ENCODE measurements at regions not wholly inside any gene's neighbourhood (a gene's known extent, or its start where the extent isn't known, plus 50 kb on each side); places are given as distances from the start of the nearest gene placed in this dataset.
"Not testable (repeated sequence)": the region's sequence is repeated elsewhere in the genome, so short reads cannot be mapped to it uniquely, and the experiment has no call there.

DNA sequence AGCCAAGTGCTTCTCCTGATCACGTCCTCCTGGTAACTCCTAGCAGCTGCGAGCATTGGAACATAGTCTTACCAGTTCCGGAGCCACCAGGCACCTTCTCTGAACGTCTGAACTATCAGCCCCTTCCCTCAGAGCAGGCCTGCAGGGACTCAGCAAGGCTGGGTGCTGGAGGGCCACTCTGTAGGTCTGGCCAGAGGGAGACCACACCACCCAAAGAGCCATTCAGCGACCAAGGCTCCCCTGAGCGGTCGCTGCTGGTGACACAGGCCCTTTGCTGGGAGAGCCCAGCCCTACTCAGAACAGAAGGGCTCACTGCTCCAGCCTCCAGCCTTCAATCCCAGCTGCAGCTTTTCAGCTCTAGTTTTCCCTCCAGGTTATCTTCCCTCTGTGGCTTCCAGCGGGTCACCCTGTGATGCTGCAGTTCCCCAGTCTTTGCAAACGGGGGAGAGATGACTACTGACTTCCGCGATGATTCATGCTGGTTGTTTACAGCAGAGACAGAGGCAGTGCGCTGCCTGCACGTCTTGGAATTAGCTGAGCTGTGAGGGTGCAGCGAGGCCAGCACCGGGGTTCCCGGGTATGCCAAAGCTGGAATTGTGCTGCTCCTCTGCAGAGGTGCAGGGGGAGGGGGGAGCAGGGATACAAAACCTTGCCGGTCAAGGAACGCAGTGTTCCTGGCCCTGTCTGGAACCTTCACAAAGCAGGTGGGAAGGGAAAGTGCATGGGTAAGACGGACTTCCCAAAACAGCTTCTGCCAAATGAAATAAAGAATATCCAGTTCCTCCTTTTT, 161.4 kb downstream of the LY86 start:
- DNase-seq (ENCODE audit: low spot score): peak; percentile 90

GRCh38 chr6:6750594-6751265, 162.2 kb downstream of the LY86 start:
- no peak for DNase-seq (ENCODE audit: low spot score)

DNA sequence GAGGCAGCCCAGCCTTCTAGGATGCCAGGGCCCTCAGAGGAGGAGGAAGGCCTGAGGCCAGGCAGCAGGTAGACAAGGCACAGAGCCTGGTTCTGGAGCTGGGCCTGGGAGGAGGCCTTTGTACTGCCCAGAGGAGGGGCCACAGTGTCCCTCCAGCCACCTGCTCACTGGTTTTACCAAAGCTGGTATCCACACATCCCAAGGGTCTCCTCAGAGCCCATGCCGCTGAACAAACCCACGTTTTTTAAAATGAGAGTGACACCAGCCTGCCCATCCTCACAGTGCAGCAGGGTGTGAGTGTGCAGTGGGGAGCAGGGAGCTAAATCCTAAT, 162.7 kb downstream of the LY86 start:
- DNase-seq (ENCODE audit: low spot score): no peak

DNA sequence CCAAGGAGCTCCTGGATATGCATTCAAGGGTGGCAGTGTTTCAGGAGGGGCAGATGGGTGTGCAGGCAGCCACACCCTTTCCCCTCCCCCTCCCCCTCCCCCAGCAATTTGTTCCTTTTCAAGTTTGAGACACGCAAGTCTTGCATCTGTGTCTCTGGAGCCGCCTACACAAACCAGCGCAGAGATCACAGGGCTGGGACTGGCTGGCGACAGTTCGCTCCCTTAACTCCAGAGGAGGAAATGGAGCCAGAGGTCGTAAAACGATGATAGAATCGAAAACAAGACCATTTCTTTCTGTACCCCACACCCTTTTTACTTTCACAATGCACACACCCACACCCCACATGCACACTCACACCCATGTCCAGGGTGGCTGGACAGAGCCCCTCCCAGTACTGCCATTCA, 163.1 kb downstream of the LY86 start:
- DNase-seq (ENCODE audit: low spot score): peak; percentile 34

- peak; percentile 66 for DNase-seq (ENCODE audit: low spot score)
Observed at GRCh38 chr6:6752129-6752528, 163.6 kb downstream of the LY86 start.

DNA sequence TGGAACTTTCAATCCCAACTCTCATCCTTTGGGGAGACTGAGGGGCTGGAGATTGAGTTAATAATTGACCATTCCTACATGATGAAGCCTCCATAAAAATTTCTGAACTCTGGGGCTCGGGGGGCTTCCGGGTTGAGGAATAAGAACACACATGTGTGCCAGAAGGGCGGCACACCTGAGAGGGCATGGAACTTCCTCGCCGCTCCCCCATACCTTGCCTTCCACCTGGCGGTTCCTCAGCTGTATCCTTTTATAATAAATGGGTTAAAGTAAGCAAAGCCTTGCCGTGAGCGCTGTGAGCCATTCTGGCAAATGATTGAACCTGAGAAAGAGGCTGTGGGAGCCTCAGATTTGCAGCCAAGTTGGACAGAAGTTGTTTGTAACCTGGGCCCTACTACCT, 164.8 kb downstream of the LY86 start:
- no peak for DNase-seq (ENCODE audit: low spot score)

DNA sequence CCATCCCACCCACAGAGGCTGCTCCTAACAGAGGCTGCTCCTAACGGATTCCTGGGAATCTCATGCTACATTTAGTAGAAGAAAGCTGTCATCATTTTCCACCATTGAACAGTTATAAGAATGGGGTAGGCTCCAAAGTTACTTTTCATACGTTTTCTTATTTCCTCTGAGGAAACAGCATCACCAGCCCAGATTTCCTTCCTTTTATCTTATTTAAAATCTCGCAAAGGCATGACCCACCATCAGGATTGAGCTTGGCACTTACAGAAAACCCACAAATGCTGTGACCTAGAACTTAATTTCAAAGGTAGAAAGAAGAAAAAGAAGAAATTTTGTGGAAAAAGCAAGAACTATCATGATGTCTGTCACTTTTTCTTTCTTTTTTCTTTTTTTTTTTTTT, 168.0 kb downstream of the LY86 start:
- no peak for DNase-seq (ENCODE audit: low spot score)

DNA sequence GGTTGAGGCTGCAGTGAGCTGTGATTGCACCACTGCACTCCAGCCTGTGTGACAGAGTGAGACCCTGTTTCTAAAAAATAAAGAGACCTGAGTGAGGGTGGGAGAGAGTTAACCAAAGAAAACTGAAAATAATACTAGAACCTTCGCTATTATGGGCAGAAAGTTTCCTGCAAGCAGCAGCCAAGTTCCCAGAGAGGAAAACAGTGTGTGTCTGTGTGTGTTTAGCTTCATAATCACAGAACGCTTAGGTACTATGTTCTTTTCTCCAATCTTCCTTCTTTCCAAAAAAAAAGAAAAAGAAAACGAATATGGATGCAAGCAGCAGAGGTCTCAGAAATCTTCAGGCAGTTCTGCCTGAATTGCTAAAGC, 170.0 kb downstream of the LY86 start:
- no peak for DNase-seq (ENCODE audit: low spot score)

DNA sequence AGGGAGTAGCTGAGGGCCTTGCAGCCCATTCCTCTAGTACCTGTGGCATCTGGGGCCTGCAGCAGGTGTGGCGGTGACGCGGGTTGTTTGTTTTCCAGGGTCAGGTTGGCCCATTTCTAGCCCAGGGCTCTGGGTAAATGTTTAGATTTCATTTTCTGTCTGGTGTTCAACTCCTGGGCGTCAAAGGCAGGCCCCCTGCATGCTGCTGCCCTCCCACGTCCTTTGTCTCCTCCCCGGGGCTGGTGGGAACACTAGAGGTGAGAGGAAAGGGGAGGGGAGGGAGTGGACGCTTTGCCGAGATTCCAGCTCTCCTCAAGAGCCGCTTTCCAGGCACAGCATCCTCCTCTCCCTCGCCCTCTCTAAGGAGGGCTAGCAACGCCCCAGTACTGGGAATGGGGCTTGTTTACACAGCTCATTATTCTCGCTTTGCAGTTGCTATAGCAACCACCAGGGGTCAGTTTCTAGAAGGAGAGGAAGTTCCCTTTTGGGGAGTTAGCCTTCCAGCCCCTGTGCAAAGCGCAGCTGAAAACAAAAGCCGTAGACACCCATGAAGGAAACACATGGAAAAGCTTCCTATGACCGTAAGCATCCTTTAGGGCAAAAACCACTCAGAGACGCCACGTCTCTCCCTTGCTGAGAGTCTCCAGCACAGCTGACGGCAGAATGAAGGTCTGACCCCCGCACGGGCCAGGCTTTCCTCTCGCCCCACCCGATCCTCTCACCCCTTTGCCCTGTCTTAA, 170.6 kb downstream of the LY86 start:
- peak; percentile 75 for DNase-seq (ENCODE audit: low spot score)

- DNase-seq (ENCODE audit: low spot score): no peak
Observed at GRCh38 chr6:6760002-6760401, 171.5 kb downstream of the LY86 start.

DNA sequence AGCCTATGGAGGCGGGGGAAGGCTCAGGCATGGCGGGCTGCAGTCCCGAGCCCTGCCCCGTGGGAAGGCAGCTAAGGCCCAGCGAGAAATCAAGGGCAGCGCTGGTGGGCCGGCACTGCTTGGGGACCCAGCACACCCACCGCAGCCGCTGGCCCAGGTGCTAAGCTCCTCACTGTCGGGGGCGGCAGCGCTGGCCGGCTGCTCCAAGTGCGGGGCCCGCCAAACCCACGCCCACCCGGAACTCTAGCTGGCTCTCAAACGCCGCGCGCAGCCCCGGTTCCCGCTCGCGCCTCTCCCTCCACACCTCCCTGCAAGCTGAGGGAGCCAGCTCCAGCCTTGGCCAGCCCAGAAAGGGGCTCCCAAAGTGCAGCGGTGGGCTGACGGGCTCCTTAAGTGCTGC, 174.0 kb downstream of the LY86 start:
- not testable (repeated sequence) for DNase-seq (ENCODE audit: low spot score)

DNA sequence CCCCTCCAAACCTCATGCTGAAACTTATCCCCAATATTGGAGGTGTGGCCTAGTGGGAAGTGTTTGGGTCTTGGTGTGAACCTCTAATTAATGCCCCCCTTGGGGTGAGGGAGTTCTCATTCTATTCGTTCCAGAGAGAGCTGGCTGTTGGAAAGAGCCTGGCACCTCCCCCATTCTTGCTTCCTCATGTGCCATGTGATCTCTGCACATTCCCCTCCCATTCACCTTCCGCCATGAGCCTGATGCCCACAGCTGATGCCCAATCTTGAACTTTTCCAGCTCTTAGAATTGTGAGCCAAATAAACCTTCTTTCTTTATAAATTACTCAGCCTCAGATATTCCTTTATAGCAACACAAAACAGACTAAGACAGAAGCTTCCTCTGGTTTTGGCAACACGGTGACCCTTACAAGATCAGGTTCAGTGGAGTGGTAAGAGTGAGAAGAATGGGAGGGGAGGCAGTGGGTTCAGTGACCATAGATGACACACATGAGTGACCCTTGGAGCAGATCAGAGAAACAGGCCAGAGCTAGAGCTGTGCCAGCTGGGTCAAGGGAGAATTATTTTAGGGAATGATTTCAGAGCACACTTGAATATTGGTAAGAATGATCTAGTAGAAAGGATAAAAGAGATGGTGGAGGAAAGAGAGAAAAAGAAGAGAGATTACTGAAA, 176.4 kb downstream of the LY86 start:
- no peak for DNase-seq (ENCODE audit: low spot score)

DNA sequence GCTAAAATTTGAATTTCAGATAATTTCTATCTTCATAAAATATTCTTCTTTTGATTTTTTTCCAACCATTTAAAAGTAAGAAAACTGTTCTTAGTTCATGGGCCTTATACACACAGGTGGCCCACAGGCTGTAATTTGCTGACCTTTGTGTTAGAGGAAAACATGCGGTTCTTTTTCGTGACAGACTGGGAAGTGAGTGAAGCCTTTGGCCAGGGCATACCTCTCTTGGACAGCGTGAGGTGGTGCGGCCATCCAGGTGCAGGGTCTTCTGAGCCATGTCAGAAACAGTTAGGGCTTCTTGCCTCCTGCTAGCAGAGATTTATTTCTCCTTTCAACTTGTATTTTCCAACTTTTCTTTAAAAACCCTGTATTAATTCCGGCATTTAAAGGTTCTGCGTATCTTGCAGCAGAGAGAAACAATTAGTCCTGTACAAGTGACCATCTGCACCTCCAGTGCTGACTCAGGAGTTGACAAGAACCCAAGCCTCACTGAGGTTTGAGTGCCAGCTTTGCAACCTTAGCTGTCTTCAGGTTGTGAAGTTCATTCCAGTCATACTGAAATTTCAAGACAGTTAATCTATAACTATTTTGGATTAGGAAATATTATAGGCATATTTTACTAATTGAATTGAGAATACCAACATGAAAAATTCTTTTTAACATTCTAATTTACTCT, 177.8 kb downstream of the LY86 start:
- no peak for DNase-seq (ENCODE audit: low spot score)

GRCh38 chr6:6769466-6769865, 180.9 kb downstream of the LY86 start:
- no peak for DNase-seq (ENCODE audit: low spot score)

DNA sequence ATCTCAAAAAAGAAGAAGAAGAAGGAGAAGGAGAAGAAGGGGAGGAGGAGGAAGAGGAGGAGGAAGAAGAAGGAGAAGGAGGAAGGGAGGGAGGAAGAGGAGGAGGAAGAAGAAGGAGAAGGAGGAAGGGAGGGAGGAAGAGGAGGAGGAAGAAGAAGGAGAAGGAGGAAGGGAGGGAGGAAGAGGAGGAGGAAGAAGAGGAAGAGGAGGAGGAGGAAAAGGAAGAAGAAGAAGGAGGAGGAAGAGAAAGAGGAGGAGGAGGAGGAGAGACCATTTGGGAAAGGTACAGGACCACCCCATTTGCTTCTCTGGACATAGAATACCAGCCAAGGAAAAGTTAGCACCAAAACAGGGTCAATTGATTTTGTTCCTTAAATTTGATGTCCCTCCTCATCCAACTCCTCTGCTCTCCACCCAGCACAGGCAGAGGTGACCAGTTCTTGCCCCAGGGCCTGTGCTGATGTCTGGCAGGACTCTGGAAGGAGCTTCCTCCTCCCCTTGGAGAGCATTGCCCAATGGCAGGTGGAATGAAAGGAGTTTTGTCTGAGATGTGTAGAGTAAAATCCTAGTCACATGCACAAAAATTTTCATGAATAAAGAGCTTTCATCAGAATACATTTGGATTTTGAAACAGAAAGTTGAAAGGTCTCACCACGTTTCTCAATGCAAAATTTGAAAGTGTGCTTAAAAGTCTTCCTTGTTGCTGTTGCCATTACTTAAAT, 182.9 kb downstream of the LY86 start:
- no peak for DNase-seq (ENCODE audit: low spot score)

DNA sequence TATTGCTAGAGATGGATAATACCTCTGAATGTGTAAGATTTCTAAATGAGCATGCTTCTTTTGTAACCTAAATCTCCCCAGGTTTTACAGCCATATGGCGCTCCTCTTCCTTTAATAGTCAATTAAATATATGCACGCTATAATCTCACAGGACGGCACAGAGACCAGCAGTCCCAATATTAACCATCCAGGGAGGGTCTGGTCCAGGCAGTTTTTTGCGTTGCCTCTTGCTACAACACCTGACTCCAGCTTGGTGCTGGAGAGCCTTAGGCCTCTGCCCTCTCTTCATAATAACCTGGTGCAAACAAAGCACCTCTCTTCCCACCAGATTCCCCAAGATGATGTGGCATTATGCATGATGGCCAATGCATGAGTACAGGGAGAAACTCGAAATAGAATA, 183.4 kb downstream of the LY86 start:
- no peak for DNase-seq (ENCODE audit: low spot score)

GRCh38 chr6:6772751-6773150, 184.2 kb downstream of the LY86 start:
- DNase-seq (ENCODE audit: low spot score): no peak

- DNase-seq (ENCODE audit: low spot score): no peak
Observed at GRCh38 chr6:6775074-6775473, 186.6 kb downstream of the LY86 start.

DNA sequence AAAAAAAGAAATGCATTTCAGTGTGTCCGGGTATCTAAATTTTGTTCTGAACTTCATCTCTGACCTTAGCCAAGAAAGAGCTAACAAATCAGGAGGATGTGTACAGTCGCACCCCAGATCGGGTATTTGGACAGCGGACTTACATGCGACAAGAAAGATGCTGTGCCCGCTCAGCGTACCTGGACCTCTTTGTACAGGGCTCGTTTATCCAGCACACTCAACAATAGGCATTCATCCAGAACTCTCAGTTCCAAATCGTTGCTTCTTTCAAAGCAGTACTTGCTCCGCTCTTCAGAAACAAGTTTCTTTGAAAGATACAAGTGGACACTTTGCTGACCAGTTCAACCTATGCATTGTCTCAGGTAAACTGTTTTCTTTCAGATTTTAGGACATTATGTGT, 191.7 kb downstream of the LY86 start:
- DNase-seq (ENCODE audit: low spot score): no peak

GRCh38 chr6:6781172-6781872, 192.8 kb downstream of the LY86 start:
- peak; percentile 62 for DNase-seq (ENCODE audit: low spot score)

DNA sequence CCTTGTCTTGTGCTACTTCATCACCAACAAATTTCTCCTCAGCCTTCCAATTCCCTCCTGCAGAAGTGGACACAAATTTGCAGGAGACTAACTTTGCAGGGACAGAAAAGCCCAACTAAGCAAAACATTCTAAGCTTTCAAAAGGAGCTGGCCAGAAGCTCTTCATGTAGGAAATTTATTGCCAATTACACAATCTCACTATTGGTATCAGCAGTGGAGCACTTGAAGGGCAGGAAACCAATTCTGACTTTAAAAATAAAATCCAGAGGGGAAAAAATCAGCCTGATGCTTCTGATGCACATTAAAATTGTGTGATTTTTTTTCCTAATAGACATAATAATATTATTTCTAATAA, 193.3 kb downstream of the LY86 start:
- DNase-seq (ENCODE audit: low spot score): no peak
